MCF 10A (cell line): ENCODE measurements at regions not wholly inside any gene's neighbourhood (a gene's known extent, or its start where the extent isn't known, plus 50 kb on each side); places are given as distances from the start of the nearest gene placed in this dataset.

Experiments used
- BruUV-seq: library from RNA; stranded (reverse); fragments of 400-500 nt; replicated peaks from 2 replicates; lab custom pipeline; 2021; lab: Mats Ljungman, UMichigan
- CTCF ChIA-PET: fragments of 300-600 bp; sonication (Branson Sonifier 250); formaldehyde crosslinking; extraction: SDS; loops from one replicate; lab custom pipeline; 2021; ENCODE audit warnings: antibody characterized with exemption, inconsistent platforms; lab: Yijun Ruan, JAX
- POLR2A ChIA-PET: fragments of 300-600, 350-650 bp; sonication (Branson Sonifier 250); formaldehyde crosslinking; extraction: SDS; loops from one replicate; lab custom pipeline; 2020; ENCODE audit warnings: antibody characterized with exemption, inconsistent platforms; lab: Yijun Ruan, JAX
- DNase-seq: peaks from one replicate; pipeline ENCODE4 v3.0.0-alpha.2; 2018; ENCODE audit not compliant: unreplicated experiment
- H3K27ac Mint-ChIP-seq: one replicate; pipeline ENCODE4 v1.8.0; 2022; ENCODE audit warnings: mild to moderate bottlenecking, low read depth, mixed read lengths; ENCODE audit not compliant: unreplicated experiment
- H3K27me3 Mint-ChIP-seq: one replicate; pipeline ENCODE4 v1.8.0; 2022; ENCODE audit warnings: mixed read lengths; ENCODE audit not compliant: insufficient read depth, unreplicated experiment
- H3K36me3 Mint-ChIP-seq: one replicate; pipeline ENCODE4 v1.8.0; 2022; ENCODE audit warnings: mild to moderate bottlenecking, moderate library complexity, mixed read lengths; ENCODE audit not compliant: insufficient read depth, unreplicated experiment
- H3K4me1 Mint-ChIP-seq: one replicate; pipeline ENCODE4 v1.8.0; 2022; ENCODE audit warnings: mixed read lengths; ENCODE audit not compliant: insufficient read depth, unreplicated experiment
- H3K4me3 Mint-ChIP-seq: one replicate; pipeline ENCODE4 v1.8.0; 2022; ENCODE audit warnings: mild to moderate bottlenecking, moderate library complexity, mixed read lengths; ENCODE audit not compliant: unreplicated experiment
- H3K9me3 Mint-ChIP-seq: one replicate; pipeline ENCODE4 v1.8.0; 2022; ENCODE audit warnings: mixed read lengths; ENCODE audit not compliant: unreplicated experiment
- intact Hi-C: fragments of 100-400 bp; cut with micrococcal nuclease; formaldehyde crosslinking; loops from 2 replicates; pipeline ENCODE4 v1.14.1; 2022
- TF ChIP-seq, protein P1 (sequence below): fragments of 200-600 bp; IDR thresholded peaks from one replicate; pipeline ENCODE4 v1.8.0; 2022; ENCODE audit warnings: antibody characterized with exemption, mild to moderate bottlenecking; ENCODE audit not compliant: unreplicated experiment

DNA sequence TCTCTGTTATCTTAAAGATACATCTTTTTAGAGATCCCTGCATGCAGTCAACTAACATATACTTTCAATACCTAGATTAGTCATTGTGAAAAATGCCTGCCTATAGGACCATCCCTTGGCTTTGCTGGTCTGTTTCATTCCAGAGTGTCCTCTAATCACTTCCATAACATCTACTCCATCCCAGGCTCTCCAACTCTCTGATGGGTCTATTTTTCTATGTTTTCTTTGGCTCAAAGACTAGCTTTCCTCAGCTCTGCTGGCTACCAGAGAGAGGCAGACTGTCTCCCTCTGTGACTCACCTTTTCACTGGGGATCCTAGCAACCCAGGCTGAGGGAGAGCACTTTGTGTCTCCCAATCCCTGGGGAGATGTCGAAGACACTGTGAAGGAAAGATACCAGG is 547.7 kb upstream of the MCTP2 start:
- Mint-ChIP-seq H3K9me3 (peaks cover 13% of the 10 kb centered on the region), H3K4me3 (no peak overlapping the region), H3K27me3 (no peaks in the 10 kb centered on the region), H3K36me3 (no peaks in the 10 kb centered on the region), H3K27ac (no peak overlapping the region), H3K4me1 (no peaks in the 10 kb centered on the region)
- no peak for DNase-seq
- no TSS peak for BruUV-seq
- intact Hi-C loops, result no loop called here
- ChIA-PET CTCF (interaction anchor here (0.6 kb wide), 1 partner anchor 300 kb away, joined by 5 read pairs; no protein-coding TSS in a partner anchor), POLR2A (no interaction called here)
- TF ChIP-seq, protein P1, sequence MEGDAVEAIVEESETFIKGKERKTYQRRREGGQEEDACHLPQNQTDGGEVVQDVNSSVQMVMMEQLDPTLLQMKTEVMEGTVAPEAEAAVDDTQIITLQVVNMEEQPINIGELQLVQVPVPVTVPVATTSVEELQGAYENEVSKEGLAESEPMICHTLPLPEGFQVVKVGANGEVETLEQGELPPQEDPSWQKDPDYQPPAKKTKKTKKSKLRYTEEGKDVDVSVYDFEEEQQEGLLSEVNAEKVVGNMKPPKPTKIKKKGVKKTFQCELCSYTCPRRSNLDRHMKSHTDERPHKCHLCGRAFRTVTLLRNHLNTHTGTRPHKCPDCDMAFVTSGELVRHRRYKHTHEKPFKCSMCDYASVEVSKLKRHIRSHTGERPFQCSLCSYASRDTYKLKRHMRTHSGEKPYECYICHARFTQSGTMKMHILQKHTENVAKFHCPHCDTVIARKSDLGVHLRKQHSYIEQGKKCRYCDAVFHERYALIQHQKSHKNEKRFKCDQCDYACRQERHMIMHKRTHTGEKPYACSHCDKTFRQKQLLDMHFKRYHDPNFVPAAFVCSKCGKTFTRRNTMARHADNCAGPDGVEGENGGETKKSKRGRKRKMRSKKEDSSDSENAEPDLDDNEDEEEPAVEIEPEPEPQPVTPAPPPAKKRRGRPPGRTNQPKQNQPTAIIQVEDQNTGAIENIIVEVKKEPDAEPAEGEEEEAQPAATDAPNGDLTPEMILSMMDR, result no peak

DNA sequence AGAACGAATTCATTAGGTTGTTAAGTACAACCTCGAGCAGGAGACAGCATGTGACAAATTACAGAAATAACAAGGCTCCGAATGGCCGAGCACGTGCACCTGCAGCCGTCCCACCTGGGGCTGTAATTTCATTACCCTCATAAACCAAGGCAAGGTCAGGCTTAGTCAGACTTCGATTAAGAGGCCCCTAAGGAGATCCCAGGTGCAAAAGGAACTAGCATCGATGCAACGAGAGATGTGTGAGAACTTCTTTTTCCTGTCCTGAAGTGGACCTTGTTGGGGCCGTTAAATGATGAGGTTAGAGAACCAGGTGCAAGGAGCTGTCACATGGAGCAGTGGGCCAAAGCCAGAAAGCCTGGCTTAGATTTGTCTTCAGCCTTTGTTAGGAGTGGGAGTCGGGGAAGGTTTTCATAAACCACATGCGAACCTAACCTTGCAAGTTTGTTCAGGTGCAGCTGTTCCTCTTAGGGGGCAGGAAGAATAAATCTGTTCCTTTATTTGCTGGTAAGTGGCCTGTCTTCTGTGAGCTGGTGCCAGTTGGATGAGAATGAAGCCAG is 559.9 kb upstream of the MCTP2 start:
- H3K36me3 Mint-ChIP-seq, result no peaks in the 10 kb centered on the region
- POLR2A ChIA-PET, result no interaction called here
- H3K27ac Mint-ChIP-seq, result no peak overlapping the region
- H3K27me3 Mint-ChIP-seq, result no peaks in the 10 kb centered on the region
- no peak for DNase-seq
- CTCF ChIA-PET, result no interaction called here
- intact Hi-C loops, result no loop called here
- H3K4me3 Mint-ChIP-seq, result no peak overlapping the region
- H3K9me3 Mint-ChIP-seq, result peaks cover 7% of the 10 kb centered on the region
- TF ChIP-seq, protein P1, result no peak
- no peaks in the 10 kb centered on the region for H3K4me1 Mint-ChIP-seq
- no TSS peak for BruUV-seq

DNA sequence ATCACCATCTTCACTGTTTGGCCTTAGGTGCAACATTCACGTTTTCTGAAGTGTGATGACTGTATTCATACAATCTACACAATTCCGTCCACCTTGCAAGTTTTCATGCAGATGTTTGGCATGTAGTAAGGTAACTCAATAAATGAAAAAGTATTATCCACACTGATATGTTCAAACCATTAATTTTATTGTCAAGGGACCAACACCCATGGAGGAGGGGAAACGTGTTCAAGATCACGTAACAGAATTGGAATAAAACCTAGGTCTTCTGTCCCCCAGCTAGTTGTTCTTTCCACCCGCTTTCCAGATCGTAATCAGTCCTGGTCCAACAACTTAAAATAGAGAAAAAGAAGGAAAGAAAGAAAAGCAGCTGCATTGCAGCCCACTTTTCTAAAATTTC is 560.4 kb upstream of the MCTP2 start:
- H3K9me3 Mint-ChIP-seq, result peaks cover 7% of the 10 kb centered on the region
- H3K4me1 Mint-ChIP-seq, result no peaks in the 10 kb centered on the region
- no peaks in the 10 kb centered on the region for H3K27me3 Mint-ChIP-seq
- ChIA-PET CTCF (no interaction called here), POLR2A (interaction anchor here (0.7 kb wide), 1 partner anchor 39 kb away, joined by 4 read pairs; no protein-coding TSS in a partner anchor)
- H3K36me3 Mint-ChIP-seq, result no peaks in the 10 kb centered on the region
- TF ChIP-seq, protein P1, result no peak
- intact Hi-C loops, result no loop called here
- no peak overlapping the region for H3K4me3 Mint-ChIP-seq
- DNase-seq, result no peak
- BruUV-seq, result no TSS peak
- H3K27ac Mint-ChIP-seq, result no peak overlapping the region

DNA sequence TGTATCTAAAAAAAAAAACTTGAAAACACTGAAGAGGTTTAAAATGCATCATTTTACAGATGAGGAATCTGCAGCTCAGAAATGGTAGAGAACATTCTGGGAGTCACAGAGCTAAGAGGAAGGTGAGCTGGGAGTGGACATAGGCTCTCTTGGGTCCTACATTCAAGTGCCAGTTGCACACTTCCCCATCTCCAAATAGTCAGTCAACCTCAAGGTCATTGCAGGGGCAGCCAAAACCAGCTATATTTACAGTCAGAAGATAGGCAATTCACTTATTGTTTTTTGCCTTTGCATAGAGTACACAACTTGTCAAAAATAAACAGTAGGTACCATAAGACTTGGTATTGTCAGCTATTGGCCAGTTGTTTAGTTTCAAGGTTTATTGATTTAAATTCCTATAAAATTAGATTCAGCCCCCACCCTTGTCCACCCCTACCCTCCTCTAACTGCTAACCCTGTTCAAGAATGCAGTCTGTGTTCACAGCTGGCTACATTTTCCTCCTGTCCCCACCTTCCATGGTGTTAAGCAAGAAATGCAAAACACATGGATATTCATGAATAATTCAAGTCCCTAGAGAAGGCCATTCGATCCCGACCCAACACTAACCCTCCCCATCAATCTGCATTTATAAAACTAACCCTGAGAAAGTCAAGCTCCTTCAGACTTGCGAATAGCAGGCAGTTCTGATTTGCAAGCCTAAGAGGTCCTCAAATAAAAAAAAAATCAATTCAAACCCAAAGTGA is 567.0 kb upstream of the MCTP2 start:
- ChIA-PET CTCF (interaction anchor here (0.6 to 1.2 kb wide), 2 partner anchors 27 to 1574 kb away, joined by 3 read pairs; no protein-coding TSS in a partner anchor), POLR2A (interaction anchor here (0.8 kb wide), 1 partner anchor 275 kb away, joined by 3 read pairs; no protein-coding TSS in a partner anchor)
- Mint-ChIP-seq H3K4me3 (no peak overlapping the region), H3K27me3 (no peaks in the 10 kb centered on the region), H3K4me1 (no peaks in the 10 kb centered on the region), H3K27ac (no peak overlapping the region), H3K9me3 (no peaks in the 10 kb centered on the region), H3K36me3 (no peaks in the 10 kb centered on the region)
- BruUV-seq, result no TSS peak
- TF ChIP-seq, protein P1, result no peak
- intact Hi-C loops, result no loop called here
- no peak for DNase-seq
